ENCODE measurements at regions not wholly inside any gene's neighbourhood (a gene's known extent, or its start where the extent isn't known, plus 50 kb on each side); places are given as distances from the start of the nearest gene placed in this dataset.

- Histone ChIP-seq H3K4ac (ENCODE audit: low read depth, low read length) (no peak overlapping the region), H2AK9ac (replicated peaks; ENCODE audit: low read depth, low read length, poor library complexity) (no peak overlapping the region), H2AFZ (replicated peaks; ENCODE audit: low read length, poor library complexity) (no peak overlapping the region), H3K4me1 (ENCODE audit: control insufficient read depth, insufficient read depth, low read length) (no peaks in the 10 kb centered on the region), H2BK5ac (ENCODE audit: low read depth, low read length, poor library complexity, severe bottlenecking) (no peak overlapping the region), H3K79me1 (ENCODE audit: low read depth in 1 of 2, low read length in 2 of 2) (no peaks in the 10 kb centered on the region), H3K4me3 (ENCODE audit: insufficient read depth, low read depth, low read length) (no peak overlapping the region), H3K9me3 (ENCODE audit: control insufficient read depth, insufficient read depth, low read length) (peaks cover 19% of the 10 kb centered on the region), H2BK20ac (ENCODE audit: low read depth, low read length) (no peak overlapping the region), H4K8ac (ENCODE audit: low read depth in 2 of 2, low read length in 2 of 2) (no peak overlapping the region), H4K91ac (ENCODE audit: insufficient read depth, low read depth, low read length) (no peak overlapping the region), H3K14ac (replicated peaks; ENCODE audit: low read depth, low read length) (no peak overlapping the region), H4K5ac (ENCODE audit: low read depth, low read length) (no peak overlapping the region), H3K9me1 (ENCODE audit: insufficient read depth, low read length) (no peaks in the 10 kb centered on the region), H2BK120ac (ENCODE audit: low read depth, low read length) (no peak overlapping the region), H3K23ac (ENCODE audit: low read depth, low read length) (no peak overlapping the region), H3K56ac (ENCODE audit: extremely low read depth, insufficient read depth, low read length) (no peak overlapping the region), H3K27me3 (ENCODE audit: control insufficient read depth, insufficient read depth, low read length) (no peaks in the 10 kb centered on the region), H3K18ac (ENCODE audit: low read depth, low read length) (no peak overlapping the region), H2AK5ac (ENCODE audit: low read depth, low read length) (no peak overlapping the region), H4K20me1 (ENCODE audit: insufficient read depth, low read length) (no peaks in the 10 kb centered on the region), H2BK15ac (ENCODE audit: low read depth, low read length) (no peak overlapping the region), H3K36me3 (ENCODE audit: control insufficient read depth, insufficient read depth, low read length) (no peaks in the 10 kb centered on the region), H3K27ac (ENCODE audit: insufficient read depth, low read length) (no peak overlapping the region), H3K9ac (ENCODE audit: low read depth, low read length) (no peak overlapping the region), H3K4me2 (ENCODE audit: low read depth, low read length) (no peak overlapping the region)
- intact Hi-C loops (cut with micrococcal nuclease): no loop called here
- in situ Hi-C loops (cut with MboI; ENCODE audit: low sequenced_read_pairs): no loop called here
- POLR2A ChIA-PET (ENCODE audit: unreplicated experiment): no interaction called here
- CTCF ChIA-PET: no interaction called here
- dilution Hi-C loops (cut with HindIII; ENCODE audit: low sequenced_read_pairs, unreplicated experiment): no loop called here
- WGBS, 2 experiments (ENCODE audit: extremely low coverage in 2 of 2, insufficient read length in 1 of 2): no CpG with 5 or more reads among the region's 5 CpGs
- DNase-seq (no peak), ATAC-seq (ENCODE audit: low read depth) (no peak)
- no peak for TF ChIP-seq FOS (IDR thresholded peaks at IDR 0.05; ENCODE audit: low read depth, low read length)
- TF ChIP-seq CTCF (conservative IDR thresholded peaks at IDR 0.05; ENCODE audit: low read depth, low read length): no peak
- no peak for TF ChIP-seq MAZ (IDR thresholded peaks at IDR 0.05; ENCODE audit: borderline replicate concordance, low read depth, low read length)
- no peak for TF ChIP-seq CEBPB (IDR thresholded peaks at IDR 0.05; ENCODE audit: low read depth, low read length)
- TF ChIP-seq BHLHE40 (IDR thresholded peaks at IDR 0.05; ENCODE audit: low read depth, low read length): no peak
- no peak for TF ChIP-seq MAFK (IDR thresholded peaks at IDR 0.05; ENCODE audit: low read depth, low read length)
- TF ChIP-seq RCOR1 (IDR thresholded peaks at IDR 0.05; ENCODE audit: insufficient replicate concordance, low read length): no peak
- TF ChIP-seq RAD21 (IDR thresholded peaks at IDR 0.05; ENCODE audit: low read length): no peak
- TF ChIP-seq SMC3 (IDR thresholded peaks at IDR 0.05; ENCODE audit: low read depth, low read length): no peak
- no peak for TF ChIP-seq MXI1 (IDR thresholded peaks at IDR 0.05; ENCODE audit: borderline replicate concordance, low read depth, low read length)
- no peak for TF ChIP-seq CHD1 (IDR thresholded peaks at IDR 0.05; ENCODE audit: low read depth, low read length)
- no peak for TF ChIP-seq USF2 (IDR thresholded peaks at IDR 0.05; ENCODE audit: low read depth, low read length)
- no peak for TF ChIP-seq POLR2A (IDR thresholded peaks at IDR 0.05; ENCODE audit: low read depth, low read length)
- TF ChIP-seq ELK1 (IDR thresholded peaks at IDR 0.05; ENCODE audit: borderline replicate concordance, low read depth, low read length): no peak
- TF ChIP-seq RFX5 (IDR thresholded peaks at IDR 0.05; ENCODE audit: low read depth, low read length): no peak
- no peak for TF ChIP-seq NFE2L2 (IDR thresholded peaks at IDR 0.05; ENCODE audit: low read depth, low read length)
- no TSS peak for BruUV-seq (replicated peaks)
Measured at GRCh38 chr12:129964826-129965457, 61.1 kb upstream of the TMEM132D start.

All from IMR-90 (cell line).